GM21737 (cell line): ENCODE measurements at regions not wholly inside any gene's neighbourhood (a gene's known extent, or its start where the extent isn't known, plus 50 kb on each side); places are given as distances from the start of the nearest gene placed in this dataset.
"Not testable (repeated sequence)": the region's sequence is repeated elsewhere in the genome, so short reads cannot be mapped to it uniquely, and the experiment has no call there.

ENCODE experiments used
- ATAC-seq: cut with Tn5 transposase; IDR thresholded peaks from one replicate; pipeline ENCODE4 v1.9.1; 2021; ENCODE audit warnings: mild to moderate bottlenecking, moderate library complexity; ENCODE audit not compliant: unreplicated experiment

DNA sequence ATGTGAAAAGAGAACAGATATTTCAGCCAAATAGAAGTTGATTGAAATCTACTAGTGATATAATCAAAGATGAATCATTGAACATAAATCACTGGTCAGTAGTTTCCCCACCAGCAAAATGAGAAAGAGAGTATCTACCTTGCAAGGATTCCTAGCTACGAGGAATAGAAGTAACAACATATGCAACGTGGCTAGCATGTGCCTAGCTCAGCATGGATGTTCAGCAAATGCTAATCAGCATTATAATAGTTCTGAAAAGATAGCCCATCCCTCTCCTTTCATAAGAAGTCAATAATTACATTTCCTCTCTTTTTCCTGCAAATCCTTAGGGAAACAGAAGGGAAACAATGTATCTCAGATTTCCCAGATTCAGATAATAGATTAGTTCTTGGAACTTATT lies 417.2 kb downstream of the SATB2 start:
- ATAC-seq = no peak

DNA sequence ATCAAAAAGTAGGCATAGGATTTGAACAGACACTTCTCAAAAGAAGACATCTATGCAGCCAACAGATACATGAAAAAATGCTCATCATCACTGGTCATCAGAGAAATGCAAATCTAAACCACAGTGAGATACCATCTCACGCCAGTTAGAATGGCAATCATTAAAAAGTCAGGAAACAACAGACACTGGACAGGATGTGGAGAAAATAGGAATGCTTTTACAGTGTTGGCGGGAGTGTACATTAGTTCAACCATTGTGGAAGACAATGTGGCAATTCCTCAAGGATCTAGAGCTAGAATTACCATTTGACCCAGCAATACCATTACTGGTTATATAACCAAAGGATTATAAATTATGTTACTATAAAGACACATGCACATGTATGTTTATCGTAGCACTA lies 424.0 kb downstream of the SATB2 start:
- not testable (repeated sequence) for ATAC-seq

DNA sequence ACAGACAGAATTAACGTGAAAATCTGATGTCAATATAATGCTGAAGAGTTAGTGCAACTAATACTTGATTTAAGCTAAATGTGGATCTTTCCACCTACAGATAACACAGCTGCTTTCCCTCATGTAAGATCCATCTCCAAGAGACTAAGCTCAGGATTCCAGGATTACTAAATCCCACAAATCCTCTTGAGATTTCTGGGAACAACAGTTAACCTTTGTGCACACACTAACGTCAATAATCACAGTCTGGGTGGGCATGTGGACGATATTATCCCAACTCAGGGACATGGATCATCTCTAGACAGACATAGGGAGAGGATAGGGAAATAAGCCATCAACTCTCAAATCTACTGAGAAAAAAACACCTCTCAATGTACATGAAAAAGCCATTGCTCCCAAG lies 432.6 kb downstream of the SATB2 start:
- no peak for ATAC-seq

DNA sequence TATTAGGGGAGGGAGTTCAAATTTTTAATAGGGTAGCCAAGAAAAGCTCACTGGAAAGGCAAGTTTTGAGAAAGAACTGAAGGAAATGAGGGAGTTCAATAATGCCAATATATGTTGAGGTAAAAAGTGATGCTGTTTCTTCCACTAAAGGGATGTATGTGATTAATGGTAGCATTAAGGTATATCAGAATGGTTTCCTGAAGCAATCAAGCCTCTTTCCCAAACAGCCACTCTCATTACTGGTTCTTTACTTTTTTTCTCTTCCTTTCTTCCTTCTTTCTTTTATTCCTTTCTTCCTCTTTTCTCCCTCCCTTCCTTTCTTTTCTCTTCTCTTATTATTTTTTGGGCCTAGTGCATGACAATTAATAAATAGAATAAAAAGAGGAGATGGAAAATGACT lies 433.5 kb downstream of the SATB2 start:
- ATAC-seq = no peak

- no peak for ATAC-seq
Observed at GRCh38 chr2:199019898-199020507, 437.7 kb downstream of the SATB2 start.

DNA sequence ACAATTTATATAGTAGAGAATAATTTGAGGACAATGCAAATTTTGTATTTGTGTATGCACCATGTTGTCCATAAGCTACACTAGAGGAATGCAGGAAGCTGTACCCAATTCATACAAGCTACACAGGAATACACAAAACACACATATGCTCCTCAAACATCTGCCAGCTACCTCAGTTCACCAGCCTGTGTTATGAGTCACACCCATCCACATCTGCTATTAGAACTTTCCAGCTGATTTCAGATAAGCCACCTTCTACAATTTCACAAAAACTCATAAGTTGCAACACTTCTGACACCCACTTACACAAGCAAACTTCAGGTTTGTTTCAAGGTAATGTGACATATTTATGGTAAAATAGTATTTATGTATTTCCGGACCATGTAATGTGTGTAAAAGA lies 438.9 kb downstream of the SATB2 start:
- no peak for ATAC-seq

DNA sequence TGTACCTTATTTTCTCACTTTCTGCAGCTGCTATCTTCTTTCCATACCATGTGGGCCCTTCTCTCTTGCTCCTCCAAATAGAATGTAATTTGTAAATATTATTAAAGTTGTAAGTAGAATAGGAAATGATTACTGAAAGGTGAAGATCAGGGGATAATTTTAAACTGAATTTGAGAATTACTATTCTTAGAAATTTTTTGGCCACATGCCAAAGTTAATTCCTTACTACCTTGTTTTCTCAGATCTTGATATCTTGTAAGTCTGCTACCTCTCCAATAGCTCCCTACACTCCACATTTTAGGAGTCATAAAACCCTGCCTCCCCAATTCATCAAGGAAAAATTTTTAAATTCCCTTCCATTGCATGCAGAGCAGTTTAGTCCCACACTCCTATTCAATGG lies 442.7 kb downstream of the SATB2 start:
- ATAC-seq = no peak

- no peak for ATAC-seq
Observed at GRCh38 chr2:199014226-199014625, 443.5 kb downstream of the SATB2 start.

- no peak for ATAC-seq
Observed at GRCh38 chr2:199011908-199012307, 445.8 kb downstream of the SATB2 start.

DNA sequence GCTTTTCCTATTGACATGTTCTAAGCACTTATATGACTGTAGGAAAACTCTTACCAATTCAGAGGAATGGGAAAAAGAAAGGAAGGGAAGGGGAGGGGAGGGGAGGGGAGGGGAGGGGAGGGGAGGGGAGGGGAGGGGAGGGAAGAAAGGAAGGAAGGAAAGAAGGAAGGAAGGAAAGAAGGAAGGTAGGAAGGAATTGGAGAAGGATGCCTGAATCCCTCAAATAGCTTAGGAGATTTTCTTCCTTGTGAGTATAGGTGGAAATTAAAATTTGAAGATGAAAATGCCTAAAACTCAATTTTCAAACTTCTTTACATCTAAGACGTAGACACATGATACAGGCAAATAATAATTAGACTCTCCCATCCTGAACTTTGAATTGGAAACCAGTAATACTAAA lies 463.1 kb downstream of the SATB2 start:
- no peak for ATAC-seq

DNA sequence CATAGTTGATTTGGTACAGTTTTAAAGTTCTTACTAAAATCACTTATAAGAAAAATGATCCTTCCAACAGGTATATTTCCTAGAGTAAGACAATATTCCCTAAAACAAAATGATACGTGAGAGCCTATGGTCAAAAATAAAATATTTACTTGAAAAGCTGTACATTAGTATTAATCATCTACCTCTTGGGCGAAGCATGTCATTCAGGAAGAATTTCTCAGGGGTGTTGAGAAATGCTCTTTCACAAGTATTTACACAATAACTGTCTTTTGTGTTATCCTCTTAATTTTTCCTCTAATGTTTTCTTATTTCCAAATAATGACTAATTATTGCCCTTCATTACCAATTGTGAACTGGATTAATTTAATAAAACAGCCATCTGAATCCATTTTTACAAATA lies 466.3 kb downstream of the SATB2 start:
- ATAC-seq = no peak

GRCh38 chr2:198975779-198976178 lies 482.0 kb downstream of the SATB2 start:
- ATAC-seq = no peak

DNA sequence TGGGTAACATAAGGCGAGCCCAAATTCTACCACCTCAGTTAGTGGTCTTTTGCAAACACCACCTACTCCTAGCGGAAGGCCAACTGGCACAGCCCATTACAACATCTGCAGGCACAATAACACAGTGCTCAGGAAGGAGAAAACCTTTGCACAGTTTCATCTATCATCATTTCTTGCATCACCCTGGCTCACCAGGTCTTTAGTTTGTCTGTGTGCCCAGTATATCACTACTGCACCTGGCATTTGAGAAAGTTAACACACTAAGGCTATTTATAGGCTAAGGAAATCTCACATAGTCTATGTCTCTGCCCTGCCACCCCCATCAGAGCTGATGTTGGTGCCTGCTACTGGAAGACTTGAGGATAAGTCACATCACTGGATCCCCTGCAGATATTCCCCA lies 484.0 kb downstream of the SATB2 start:
- no peak for ATAC-seq

- no peak for ATAC-seq
Observed at GRCh38 chr2:198973181-198973580, 484.6 kb downstream of the SATB2 start.

GRCh38 chr2:198968545-198968944 lies 489.2 kb downstream of the SATB2 start:
- no peak for ATAC-seq

DNA sequence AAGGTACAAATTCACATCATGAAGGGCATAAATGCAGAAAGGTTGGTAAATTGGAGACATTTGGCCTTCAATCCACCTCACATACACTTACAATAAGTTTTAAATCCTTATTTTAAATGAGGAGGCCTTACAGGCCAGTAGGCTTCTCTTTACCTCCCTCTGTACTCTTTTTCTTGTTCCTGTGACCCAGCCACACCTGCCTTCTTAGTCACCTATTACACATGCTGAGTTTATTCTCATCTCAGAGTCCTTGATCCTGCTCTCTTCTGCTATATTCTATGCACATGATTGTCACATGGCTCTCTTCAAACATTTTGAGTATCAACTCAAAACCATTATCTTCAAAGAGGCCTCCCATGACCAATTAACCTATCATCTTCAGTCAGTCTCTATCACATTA lies 491.5 kb downstream of the SATB2 start:
- no peak for ATAC-seq

DNA sequence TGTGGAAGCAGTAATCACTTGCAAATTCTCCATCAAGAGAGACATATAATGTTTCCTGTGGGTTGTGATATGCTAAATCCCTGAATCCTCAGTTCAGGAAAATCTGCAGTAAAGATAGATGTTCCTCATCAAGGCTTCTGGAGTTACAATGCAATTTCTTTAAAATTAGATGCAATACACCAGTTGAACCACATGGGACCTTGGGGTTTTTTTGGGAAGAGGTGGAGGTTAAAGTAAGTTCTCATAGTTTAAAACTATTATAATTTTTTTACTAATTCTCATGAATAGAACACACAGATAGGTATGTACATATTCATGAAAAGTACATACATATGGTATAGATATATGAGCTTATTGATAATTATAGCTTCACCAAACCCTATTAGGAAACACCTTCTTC lies 496.2 kb downstream of the SATB2 start:
- ATAC-seq = no peak

DNA sequence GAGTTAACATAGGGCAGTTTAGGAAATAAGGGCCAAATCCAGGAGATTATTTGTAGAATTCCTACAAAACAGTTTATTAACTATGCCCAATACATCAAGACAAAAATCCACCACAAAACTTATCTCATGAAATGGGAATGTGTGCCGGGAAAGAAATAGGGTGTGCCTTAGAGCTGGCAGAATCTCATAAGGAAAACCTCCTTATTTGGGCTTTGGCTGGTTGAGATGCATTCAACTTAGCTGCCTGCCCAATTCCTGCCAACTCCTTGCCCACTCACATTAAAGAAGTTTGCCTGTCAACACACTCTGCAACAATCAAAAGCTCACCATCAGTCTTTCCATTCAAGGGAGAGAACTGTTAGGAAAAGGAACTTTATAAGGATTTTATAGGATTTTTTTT lies 500.6 kb downstream of the SATB2 start:
- no peak for ATAC-seq

- no peak for ATAC-seq
Observed at GRCh38 chr2:198953328-198953727, 504.4 kb downstream of the SATB2 start.

GRCh38 chr2:198950803-198951202 lies 506.9 kb downstream of the SATB2 start:
- ATAC-seq = no peak

- ATAC-seq = no peak
Observed at GRCh38 chr2:198945496-198945895, 512.2 kb downstream of the SATB2 start.

DNA sequence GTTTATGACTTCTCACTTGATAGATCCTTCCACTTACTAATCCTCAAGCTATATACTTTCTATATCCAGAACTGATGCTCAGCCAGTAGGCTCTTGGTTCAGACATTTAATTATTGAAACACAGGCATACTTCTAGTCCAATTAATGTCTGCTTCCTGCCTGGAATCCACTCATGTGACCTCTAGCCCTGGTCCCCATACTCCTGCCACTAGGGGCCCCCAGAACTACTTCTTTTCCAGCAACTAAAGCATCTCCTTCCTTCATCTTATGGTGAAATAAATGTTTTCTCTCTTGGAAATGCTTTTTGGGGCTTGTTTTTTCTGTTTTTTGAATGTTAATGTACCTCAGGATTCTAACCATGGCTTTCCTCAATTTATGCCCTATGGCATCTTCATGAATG lies 527.6 kb downstream of the SATB2 start:
- ATAC-seq = no peak

GRCh38 chr2:198928026-198928425 lies 529.7 kb downstream of the SATB2 start:
- ATAC-seq = no peak
